Breast epithelium (tissue), 3 donors: ENCODE measurements at regions not wholly inside any gene's neighbourhood (a gene's known extent, or its start where the extent isn't known, plus 50 kb on each side); places are given as distances from the start of the nearest gene placed in this dataset.

Source experiments
- POLR2A ChIP-seq: fragments of 450-650 bp; IDR thresholded peaks from one replicate; pipeline ENCODE4 v1.6.1; 2016; ENCODE audit warnings: antibody characterized with exemption, mild to moderate bottlenecking, moderate library complexity
- TF ChIP-seq, protein P1 (sequence below), 3 donors: fragments of 450-650 bp; IDR thresholded peaks; one replicate each; pipeline ENCODE4 v1.5.1; 2016 to 2017; ENCODE audit warnings: antibody characterized with exemption in 3 of 3, mild to moderate bottlenecking in 3 of 3, moderate library complexity in 3 of 3

- TF ChIP-seq, protein P1, sequence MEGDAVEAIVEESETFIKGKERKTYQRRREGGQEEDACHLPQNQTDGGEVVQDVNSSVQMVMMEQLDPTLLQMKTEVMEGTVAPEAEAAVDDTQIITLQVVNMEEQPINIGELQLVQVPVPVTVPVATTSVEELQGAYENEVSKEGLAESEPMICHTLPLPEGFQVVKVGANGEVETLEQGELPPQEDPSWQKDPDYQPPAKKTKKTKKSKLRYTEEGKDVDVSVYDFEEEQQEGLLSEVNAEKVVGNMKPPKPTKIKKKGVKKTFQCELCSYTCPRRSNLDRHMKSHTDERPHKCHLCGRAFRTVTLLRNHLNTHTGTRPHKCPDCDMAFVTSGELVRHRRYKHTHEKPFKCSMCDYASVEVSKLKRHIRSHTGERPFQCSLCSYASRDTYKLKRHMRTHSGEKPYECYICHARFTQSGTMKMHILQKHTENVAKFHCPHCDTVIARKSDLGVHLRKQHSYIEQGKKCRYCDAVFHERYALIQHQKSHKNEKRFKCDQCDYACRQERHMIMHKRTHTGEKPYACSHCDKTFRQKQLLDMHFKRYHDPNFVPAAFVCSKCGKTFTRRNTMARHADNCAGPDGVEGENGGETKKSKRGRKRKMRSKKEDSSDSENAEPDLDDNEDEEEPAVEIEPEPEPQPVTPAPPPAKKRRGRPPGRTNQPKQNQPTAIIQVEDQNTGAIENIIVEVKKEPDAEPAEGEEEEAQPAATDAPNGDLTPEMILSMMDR (IDR thresholded peaks at IDR 0.05): no peak
- TF ChIP-seq POLR2A: no peak
Measured at GRCh38 chr4:166512267-166512666, 639.2 kb downstream of the TLL1 start.
